ENCODE measurements at regions not wholly inside any gene's neighbourhood (a gene's known extent, or its start where the extent isn't known, plus 50 kb on each side); places are given as distances from the start of the nearest gene placed in this dataset.

DNA sequence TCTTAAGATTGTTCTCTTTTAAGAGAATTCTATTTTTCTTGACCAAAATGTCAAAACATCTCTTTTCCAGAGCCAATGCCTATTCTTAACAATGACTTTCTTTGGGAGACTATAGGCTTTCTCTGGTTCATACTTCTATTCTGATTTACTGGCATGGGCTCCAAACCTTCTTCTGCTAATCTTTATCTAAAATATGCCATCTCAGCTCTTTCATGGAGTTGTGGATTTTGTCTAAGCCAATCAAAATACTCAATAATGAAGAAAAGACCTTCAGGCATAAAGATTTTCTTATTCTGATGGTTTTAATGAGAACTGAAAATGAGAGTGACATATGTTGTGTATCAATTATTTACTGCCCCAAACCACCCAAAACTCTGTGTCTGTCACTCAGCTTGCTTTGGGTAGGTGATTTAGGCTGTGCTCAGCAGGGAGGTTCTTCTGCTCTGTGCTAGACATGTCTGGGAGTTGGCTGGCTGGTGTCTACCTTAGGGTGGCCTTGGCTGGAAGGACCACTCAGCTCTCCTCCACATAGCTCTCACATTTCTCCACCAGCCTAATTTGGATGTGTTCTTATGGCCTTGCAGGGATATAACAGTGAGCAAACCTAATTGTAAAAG is 270.8 kb downstream of the PRDM2 start:
- H3K4me2 ChIP-seq (ENCODE audit: low read depth, low read length, poor library complexity, severe bottlenecking) = no peak overlapping the region
- no peaks in the 10 kb centered on the region for H3F3A ChIP-seq (ENCODE audit: insufficient read depth)
- H3K79me2 ChIP-seq (ENCODE audit: insufficient read depth, low read length) = no peaks in the 10 kb centered on the region
- H3K36me3 ChIP-seq (ENCODE audit: low read length) = no peaks in the 10 kb centered on the region
- no peaks in the 10 kb centered on the region for H4K20me1 ChIP-seq (ENCODE audit: low read depth, low read length)
- TF ChIP-seq, protein P1, sequence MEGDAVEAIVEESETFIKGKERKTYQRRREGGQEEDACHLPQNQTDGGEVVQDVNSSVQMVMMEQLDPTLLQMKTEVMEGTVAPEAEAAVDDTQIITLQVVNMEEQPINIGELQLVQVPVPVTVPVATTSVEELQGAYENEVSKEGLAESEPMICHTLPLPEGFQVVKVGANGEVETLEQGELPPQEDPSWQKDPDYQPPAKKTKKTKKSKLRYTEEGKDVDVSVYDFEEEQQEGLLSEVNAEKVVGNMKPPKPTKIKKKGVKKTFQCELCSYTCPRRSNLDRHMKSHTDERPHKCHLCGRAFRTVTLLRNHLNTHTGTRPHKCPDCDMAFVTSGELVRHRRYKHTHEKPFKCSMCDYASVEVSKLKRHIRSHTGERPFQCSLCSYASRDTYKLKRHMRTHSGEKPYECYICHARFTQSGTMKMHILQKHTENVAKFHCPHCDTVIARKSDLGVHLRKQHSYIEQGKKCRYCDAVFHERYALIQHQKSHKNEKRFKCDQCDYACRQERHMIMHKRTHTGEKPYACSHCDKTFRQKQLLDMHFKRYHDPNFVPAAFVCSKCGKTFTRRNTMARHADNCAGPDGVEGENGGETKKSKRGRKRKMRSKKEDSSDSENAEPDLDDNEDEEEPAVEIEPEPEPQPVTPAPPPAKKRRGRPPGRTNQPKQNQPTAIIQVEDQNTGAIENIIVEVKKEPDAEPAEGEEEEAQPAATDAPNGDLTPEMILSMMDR (IDR thresholded peaks at IDR 0.05; ENCODE audit: insufficient read depth, low read length, poor library complexity, severe bottlenecking) = no peak
- TF ChIP-seq EZH2phosphoT487 (conservative IDR thresholded peaks at IDR 0.05; ENCODE audit: low read length) = no peak
- H3K9me3 ChIP-seq (ENCODE audit: insufficient read depth, low read length) = 0 out of 2 replicates have a peak, but pooled peaks cover 5% of the 10 kb centered on the region
- 0 out of 2 replicates have a peak, but pooled peaks cover 5% of the 10 kb centered on the region for H3K27me3 ChIP-seq (ENCODE audit: low read length)
- no peak overlapping the region for H2AFZ ChIP-seq (ENCODE audit: low read depth, low read length, severe bottlenecking)
- H3K4me3 ChIP-seq (ENCODE audit: insufficient read depth, low read length, poor library complexity, severe bottlenecking) = no peak overlapping the region
- no peak overlapping the region for H3K9ac ChIP-seq (ENCODE audit: low read length)
- H3K27ac ChIP-seq (ENCODE audit: low read depth, low read length) = no peak overlapping the region
- H3K9me2 ChIP-seq (replicated peaks; ENCODE audit: insufficient read depth, low read length) = no peaks in the 10 kb centered on the region

DNA sequence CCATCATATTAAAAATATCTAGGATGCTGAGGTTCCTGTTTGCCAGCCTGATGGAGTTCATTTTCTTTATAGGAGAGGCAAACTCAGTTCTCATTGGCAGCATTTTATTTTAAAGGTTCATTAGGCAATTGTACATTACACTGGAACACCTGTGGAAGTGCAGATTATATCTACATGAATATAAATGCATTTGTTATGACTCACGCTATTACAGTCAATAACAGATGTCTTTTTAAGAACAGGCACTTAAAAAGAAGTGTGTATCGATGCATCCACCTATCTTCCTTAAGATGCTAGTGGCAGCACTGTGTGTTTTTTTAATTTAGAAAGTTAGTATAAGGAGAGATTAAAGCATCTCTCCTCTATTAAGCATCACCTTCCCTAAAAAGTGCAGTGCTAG is 276.5 kb downstream of the PRDM2 start:
- no peak overlapping the region for H3K4me2 ChIP-seq (ENCODE audit: low read depth, low read length, poor library complexity, severe bottlenecking)
- H3F3A ChIP-seq (ENCODE audit: insufficient read depth) = no peaks in the 10 kb centered on the region

DNA sequence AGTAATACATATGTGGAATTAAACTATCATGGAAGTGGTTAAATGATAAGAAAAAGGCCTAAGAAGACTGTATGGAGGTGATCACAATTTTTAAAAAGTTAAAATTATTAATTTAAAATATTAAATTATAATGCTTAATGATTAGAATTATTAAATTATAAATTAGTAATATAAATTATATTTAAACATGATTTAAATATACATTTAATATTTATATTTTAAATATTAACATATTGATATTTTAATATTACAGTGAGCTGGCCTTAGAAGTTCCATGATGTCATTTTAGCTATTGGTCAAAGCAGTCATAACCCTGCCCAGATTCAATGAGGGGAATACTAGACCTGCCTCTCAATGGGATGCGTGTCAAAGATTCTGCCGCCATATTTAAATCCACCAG is 281.2 kb downstream of the PRDM2 start:
- TF ChIP-seq, protein P1 (IDR thresholded peaks at IDR 0.05; ENCODE audit: insufficient read depth, low read length, poor library complexity, severe bottlenecking) = no peak
- no peak for TF ChIP-seq EZH2phosphoT487 (conservative IDR thresholded peaks at IDR 0.05; ENCODE audit: low read length)
- H3K36me3 ChIP-seq (ENCODE audit: low read length) = no peaks in the 10 kb centered on the region

More for the DNA sequence above, 276.5 kb downstream of the PRDM2 start:
- no peaks in the 10 kb centered on the region for H3K9me2 ChIP-seq (replicated peaks; ENCODE audit: insufficient read depth, low read length)
- no peak for TF ChIP-seq EZH2phosphoT487 (conservative IDR thresholded peaks at IDR 0.05; ENCODE audit: low read length)
- TF ChIP-seq, protein P1 (IDR thresholded peaks at IDR 0.05; ENCODE audit: insufficient read depth, low read length, poor library complexity, severe bottlenecking) = no peak
- H3K4me3 ChIP-seq (ENCODE audit: insufficient read depth, low read length, poor library complexity, severe bottlenecking) = no peak overlapping the region
- no peak overlapping the region for H3K27ac ChIP-seq (ENCODE audit: low read depth, low read length)
- no peaks in the 10 kb centered on the region for H3K36me3 ChIP-seq (ENCODE audit: low read length)
- no peak overlapping the region for H2AFZ ChIP-seq (ENCODE audit: low read depth, low read length, severe bottlenecking)
- no peaks in the 10 kb centered on the region for H3K9me3 ChIP-seq (ENCODE audit: insufficient read depth, low read length)
- no peaks in the 10 kb centered on the region for H3K79me2 ChIP-seq (ENCODE audit: insufficient read depth, low read length)
- no peaks in the 10 kb centered on the region for H3K27me3 ChIP-seq (ENCODE audit: low read length)
- no peak overlapping the region for H3K9ac ChIP-seq (ENCODE audit: low read length)
- no peaks in the 10 kb centered on the region for H4K20me1 ChIP-seq (ENCODE audit: low read depth, low read length)

More for the DNA sequence above, 281.2 kb downstream of the PRDM2 start:
- Histone ChIP-seq H3K9me3 (ENCODE audit: insufficient read depth, low read length) (no peaks in the 10 kb centered on the region), H3K79me2 (ENCODE audit: insufficient read depth, low read length) (no peaks in the 10 kb centered on the region), H3K9me2 (replicated peaks; ENCODE audit: insufficient read depth, low read length) (no peaks in the 10 kb centered on the region), H2AFZ (ENCODE audit: low read depth, low read length, severe bottlenecking) (no peak overlapping the region), H3K27ac (ENCODE audit: low read depth, low read length) (no peak overlapping the region), H3K4me3 (ENCODE audit: insufficient read depth, low read length, poor library complexity, severe bottlenecking) (no peak overlapping the region), H3F3A (ENCODE audit: insufficient read depth) (no peaks in the 10 kb centered on the region), H3K4me2 (ENCODE audit: low read depth, low read length, poor library complexity, severe bottlenecking) (no peak overlapping the region), H3K9ac (ENCODE audit: low read length) (no peak overlapping the region), H3K27me3 (ENCODE audit: low read length) (no peaks in the 10 kb centered on the region), H4K20me1 (ENCODE audit: low read depth, low read length) (no peaks in the 10 kb centered on the region)

Measured in SU-DHL-6 (cell line).